Hypothalamus (tissue), 51 donors: ENCODE measurements at regions not wholly inside any gene's neighbourhood (a gene's known extent, or its start where the extent isn't known, plus 50 kb on each side); places are given as distances from the start of the nearest gene placed in this dataset.

Experiments
- DNase-seq, 51 donors: peaks; one replicate each; lab custom pipeline; 2025; lab: John Stamatoyannopoulos, UW

DNA sequence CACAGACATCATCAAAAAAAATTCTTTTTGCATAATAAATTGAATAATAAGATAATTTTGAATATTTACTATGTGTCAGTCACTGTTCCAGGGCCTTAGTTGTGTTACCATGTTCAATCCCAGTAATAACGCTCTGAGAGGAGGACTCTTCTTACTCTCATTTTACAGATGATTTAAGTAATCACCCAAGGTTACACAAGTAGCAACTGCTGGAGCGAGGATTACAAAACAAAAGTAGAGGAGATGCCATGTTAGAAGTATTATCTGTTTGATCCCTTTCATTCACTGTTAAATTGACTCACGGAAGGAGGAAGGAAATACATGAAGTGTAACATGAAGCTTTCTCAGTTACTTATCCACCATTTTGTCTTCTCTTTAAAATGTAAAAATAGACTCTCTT, 412.8 kb downstream of the NFIB start:
- DNase-seq, result no peak

GRCh38 chr9:13900449-13900848, 413.5 kb downstream of the NFIB start:
- no peak for DNase-seq

- DNase-seq, result no peak
Measured at GRCh38 chr9:13899924-13900323, 414.0 kb downstream of the NFIB start.

DNA sequence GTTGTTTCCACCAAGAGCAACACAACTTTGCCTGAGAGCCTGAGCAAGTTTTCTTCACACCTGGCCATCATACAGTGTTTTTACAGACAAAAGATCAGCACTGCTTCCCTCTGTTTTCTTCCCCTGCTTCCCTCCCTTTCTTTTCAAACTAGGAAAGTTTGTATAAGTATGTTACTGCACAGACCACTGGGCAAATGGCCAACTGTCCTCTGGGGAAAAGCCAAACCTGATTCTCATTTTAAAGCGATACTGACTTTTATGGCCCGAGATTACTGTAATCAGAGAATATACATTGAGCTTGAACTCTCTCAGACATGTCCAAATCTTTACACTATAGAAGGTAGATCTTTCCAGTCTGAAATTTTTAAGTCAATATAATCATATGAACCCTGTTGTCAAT, 415.0 kb downstream of the NFIB start:
- DNase-seq, result no peak

DNA sequence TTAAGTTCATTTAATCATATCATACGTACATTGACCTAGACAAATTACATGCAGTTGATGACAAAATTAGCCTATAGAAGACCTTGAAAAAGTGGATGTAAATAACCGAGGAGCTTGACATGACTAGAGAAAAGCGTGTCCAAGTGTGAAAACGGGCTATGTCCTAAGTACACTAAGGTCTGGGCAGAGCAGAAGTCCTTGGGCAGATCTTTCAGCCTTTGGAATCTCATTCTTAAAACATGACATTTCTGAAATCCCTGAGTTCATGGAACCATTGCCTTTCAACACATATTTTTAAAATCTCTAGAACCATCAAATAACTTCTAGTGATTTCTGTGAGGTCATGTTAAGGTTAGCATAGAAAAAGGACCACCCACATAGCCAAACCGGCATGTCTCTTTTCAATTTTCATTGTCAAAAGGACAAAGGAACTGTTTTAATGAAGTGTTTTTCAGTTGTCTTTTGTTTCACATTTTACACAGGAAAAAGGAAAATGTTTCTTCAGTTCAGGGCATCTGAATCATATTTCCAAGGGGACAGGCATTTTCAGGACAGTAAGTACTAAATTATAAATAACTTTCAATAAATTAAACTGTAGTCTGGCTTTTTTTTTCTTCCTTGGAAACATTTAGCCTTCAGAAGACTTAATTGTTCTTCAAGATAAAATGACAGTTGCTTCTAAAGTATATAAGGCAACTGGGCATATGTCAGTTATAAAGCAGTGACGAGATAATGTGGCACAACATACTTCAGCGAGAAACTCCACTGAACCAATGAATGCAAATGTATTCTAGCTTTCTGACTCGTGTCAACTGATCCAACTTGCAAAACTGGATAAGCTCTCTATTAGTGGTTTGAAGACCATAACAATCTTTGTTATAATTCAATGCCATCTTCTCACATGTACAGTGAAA, 416.8 kb downstream of the NFIB start:
- peak in 1 of 51 donors; percentile 3 for DNase-seq

DNA sequence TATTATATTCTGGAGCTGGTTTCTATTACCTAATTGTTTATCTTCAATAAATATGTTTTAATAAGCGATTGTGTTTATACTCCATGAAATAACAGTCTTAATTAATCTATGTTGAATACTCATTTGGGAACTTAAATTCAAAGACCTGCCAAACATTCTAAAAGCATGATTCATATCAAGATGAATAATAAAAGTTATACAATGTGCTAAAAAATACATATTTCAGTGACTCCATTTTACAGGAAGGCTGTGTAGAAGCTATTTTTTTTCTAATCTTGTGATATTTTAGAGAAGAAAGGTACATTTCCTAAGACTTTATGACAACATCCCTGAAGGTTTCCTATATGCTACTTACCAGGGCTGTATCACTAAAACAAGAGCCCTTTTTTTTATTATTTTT, 417.9 kb downstream of the NFIB start:
- no peak for DNase-seq

DNA sequence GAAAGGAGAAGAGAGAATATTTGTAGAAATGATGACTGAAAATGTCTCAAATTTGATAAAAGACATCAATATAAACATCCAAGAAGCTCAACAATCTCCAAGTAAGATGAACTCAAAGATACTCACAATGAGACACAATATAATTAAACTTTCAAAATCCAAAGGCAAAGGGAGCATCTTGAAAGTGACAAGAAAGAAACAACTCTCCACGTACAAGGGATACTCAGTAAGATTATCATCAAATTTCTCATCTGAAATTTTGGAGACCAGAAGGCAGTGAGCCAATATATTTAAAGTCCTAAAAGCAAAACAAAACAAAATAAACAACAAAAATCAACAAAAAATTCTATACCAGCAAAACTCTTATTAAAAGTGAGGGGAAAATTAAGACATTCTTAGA, 428.7 kb downstream of the NFIB start:
- DNase-seq, result no peak

- DNase-seq, result no peak
Measured at GRCh38 chr9:13879981-13880380, 434.0 kb downstream of the NFIB start.

- DNase-seq, result peak in 1 of 51 donors; percentile 3
Measured at GRCh38 chr9:13879011-13879410, 434.9 kb downstream of the NFIB start.

GRCh38 chr9:13878241-13878711, 435.7 kb downstream of the NFIB start:
- DNase-seq, result no peak

DNA sequence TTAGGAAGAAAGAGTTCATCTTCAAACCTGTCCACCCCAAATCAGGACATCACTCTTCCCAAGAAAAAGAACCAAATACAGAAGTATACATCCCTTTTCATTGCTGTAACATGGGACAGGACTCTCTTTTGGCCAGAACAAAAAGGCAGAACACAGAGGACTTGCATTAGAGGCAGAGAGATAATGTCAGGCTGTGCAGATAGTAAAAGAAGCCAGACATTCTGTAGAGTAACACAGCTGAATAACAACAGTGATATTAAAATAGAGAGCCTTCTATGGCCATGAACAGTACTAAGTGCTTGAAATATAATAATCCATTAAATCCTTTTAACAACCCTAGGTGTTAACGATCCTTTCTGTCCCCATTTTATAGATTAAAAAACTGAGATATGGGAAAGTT, 437.2 kb downstream of the NFIB start:
- no peak for DNase-seq

DNA sequence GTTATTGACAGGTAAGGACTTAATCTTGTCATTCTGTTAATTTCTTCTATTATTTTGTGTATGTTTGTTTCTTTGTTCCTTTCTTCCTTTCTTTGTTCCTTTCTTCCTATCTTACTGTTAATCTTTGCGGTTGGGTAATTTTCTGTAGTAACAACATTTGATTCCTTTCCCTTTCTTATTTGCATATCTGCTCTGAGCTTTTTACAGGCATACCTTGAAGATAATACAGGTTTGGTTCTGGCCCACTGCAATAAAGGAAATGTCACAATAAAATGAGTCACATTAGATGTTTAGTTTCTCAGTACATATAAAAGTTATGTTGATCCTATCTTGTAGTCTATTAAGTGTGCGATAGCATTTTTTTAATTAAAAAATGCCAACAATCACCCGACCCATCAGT, 440.7 kb downstream of the NFIB start:
- no peak for DNase-seq

GRCh38 chr9:13868336-13868735, 445.6 kb downstream of the NFIB start:
- no peak for DNase-seq

DNA sequence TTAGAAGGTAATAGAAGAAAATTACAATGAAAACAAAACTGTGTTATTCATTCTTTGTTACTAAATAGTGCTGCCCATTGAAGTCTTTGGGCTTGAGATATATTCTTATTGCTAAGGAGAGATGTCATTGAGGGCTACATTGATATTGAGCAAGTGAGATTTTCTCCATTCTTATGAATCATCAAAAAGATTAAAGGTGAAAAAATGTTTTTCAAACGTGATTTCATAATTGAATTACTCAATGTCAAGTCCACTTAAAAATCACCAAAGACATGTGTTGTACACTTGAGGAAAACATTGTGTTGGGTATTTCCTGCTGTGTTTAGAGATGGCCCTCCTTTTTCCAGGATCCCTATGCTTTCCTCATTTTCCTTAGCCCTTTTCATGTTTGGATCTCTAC, 448.1 kb downstream of the NFIB start:
- no peak for DNase-seq

- peak in 17 of 51 donors; percentile 2 to 43 (median 13) for DNase-seq
Measured at GRCh38 chr9:13863112-13863511, 450.8 kb downstream of the NFIB start.

- DNase-seq, result peak in 1 of 51 donors; percentile 4
Measured at GRCh38 chr9:13862654-13863053, 451.3 kb downstream of the NFIB start.

DNA sequence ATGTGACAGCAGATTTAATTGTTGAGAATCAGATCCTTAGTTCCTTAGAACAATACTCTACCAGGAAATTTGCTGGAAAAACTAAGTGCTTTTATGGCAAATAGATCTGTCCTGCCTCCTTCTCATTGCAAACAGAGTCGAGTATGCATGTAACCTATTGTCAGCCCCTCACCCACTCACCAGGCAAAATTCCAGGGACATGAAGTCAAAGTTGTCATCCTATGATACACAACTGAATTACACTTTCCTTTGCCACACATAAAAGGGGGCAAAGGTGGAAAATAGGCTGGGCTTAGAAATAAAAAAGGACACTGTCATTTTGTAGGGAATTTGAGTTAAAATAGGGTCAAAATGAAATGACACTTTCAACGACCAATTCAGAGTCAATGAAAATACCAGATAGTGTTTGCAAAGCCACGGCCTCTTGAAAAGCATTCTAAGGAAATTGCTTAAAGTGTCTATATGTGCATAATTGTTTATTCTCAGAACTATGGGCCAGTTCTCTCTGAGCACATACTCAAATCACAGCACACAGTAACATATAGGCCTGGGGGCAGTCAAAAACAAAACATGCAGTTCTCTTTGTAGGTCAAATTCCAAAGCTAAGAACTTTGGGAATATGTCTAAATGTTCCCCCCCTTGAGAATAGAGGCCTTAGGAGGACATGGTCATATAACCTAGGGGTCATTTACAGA, 452.8 kb downstream of the NFIB start:
- DNase-seq, result no peak

DNA sequence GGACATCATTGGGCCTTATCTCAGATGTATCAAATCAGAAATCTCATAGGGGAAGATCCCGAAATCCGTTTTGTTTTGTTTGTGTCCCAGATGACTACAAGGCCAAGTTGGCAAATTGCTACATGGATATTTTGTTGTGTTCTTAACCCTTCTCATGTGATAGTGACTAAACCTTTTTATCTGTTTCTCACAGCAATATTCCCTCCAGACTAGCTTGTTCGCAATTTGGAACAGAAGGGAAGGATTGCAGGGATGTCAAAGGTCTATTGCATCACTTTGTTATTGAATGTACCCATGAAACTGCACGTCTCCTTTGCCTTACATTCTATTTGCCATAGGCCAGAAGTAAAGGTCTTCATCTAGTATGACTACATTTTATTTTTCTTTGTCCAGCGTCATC, 453.9 kb downstream of the NFIB start:
- no peak for DNase-seq

GRCh38 chr9:13857521-13857920, 456.4 kb downstream of the NFIB start:
- DNase-seq, result no peak

DNA sequence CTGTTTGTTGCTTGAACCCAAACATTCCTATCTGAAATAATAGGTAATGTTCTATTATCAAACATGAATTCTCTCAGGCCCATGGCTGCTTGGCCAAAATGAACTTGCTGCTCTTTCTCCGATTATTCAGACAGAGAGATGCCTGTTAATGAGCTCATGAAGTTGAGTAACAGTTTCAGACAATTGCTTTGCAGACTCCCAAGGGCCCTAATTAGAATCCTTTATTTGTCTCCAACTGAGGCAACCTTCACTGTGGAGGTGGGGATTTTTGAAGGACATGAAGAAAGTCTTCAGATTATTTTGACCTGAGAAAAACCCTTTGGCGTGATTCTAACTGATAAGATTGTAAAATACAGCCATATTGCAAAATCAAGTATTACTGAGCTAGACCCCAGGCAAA, 466.7 kb downstream of the NFIB start:
- DNase-seq, result no peak

- DNase-seq, result no peak
Measured at GRCh38 chr9:13845460-13845859, 468.5 kb downstream of the NFIB start.
